ENCODE measurements at regions not wholly inside any gene's neighbourhood (a gene's known extent, or its start where the extent isn't known, plus 50 kb on each side); places are given as distances from the start of the nearest gene placed in this dataset.

DNA sequence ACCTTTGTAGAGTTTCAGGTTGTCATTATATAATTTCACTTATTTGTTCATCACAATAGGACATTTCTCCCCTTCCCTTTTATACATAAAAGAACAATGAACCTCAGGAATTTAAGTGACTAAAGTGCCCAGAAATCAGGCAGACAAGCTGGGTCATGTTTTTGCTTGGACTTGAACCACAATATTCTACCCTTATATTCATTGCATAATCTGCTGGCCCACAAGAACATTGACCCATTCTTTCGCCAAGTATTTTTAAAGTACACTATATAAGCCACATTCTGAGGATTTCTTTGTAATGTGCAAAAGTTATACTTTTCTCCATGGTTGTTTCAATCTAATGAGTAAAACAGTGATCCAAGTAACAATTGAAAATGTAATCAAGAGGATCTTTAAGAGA is 637.5 kb upstream of the SLIT2 start:
- no peaks in the 10 kb centered on the region for H3K27me3 ChIP-seq (ENCODE audit: control insufficient read depth in 2 of 2, insufficient read depth in 2 of 2, low read length in 2 of 2)
- no peak overlapping the region for H3K27ac ChIP-seq (ENCODE audit: insufficient read depth, low read depth, low read length)
- no peaks in the 10 kb centered on the region for H3K79me2 ChIP-seq (ENCODE audit: control insufficient read depth, insufficient read depth, low read length)
- no peaks in the 10 kb centered on the region for H3K9me1 ChIP-seq (replicated peaks; ENCODE audit: control insufficient read depth, extremely low read depth, insufficient read depth, low read length)
- H4K20me1 ChIP-seq (replicated peaks; ENCODE audit: control insufficient read depth, extremely low read depth, insufficient read depth, low read length): no peaks in the 10 kb centered on the region
- dilution Hi-C loops (cut with MboI; ENCODE audit: extremely low pct_ligation_motif_present, low sequenced_read_pairs): no loop called here
- no peaks in the 10 kb centered on the region for H3K9me3 ChIP-seq (replicated peaks; ENCODE audit: control insufficient read depth, insufficient read depth, low read length)
- ChIA-PET POLR2A (no interaction called here), CTCF (no interaction called here)
- H3K9ac ChIP-seq (replicated peaks; ENCODE audit: extremely low read depth, insufficient read depth, low read length): no peak overlapping the region
- no peak for TF ChIP-seq POLR2AphosphoS5 (IDR thresholded peaks at IDR 0.05; ENCODE audit: insufficient read depth, low read depth, low read length)
- no peak for TF ChIP-seq CTCF (IDR thresholded peaks at IDR 0.05; ENCODE audit: extremely low read depth in 1 of 2, insufficient read depth in 1 of 2, low read depth in 1 of 2, low read length in 2 of 2)
- no peak for TF ChIP-seq JUN (IDR thresholded peaks at IDR 0.05; ENCODE audit: borderline replicate concordance, insufficient read depth, insufficient read length, low read depth)
- TF ChIP-seq EZH2 (IDR thresholded peaks at IDR 0.05; ENCODE audit: borderline replicate concordance, low read depth, low read length, severe bottlenecking): no peak
- TF ChIP-seq, protein P1, sequence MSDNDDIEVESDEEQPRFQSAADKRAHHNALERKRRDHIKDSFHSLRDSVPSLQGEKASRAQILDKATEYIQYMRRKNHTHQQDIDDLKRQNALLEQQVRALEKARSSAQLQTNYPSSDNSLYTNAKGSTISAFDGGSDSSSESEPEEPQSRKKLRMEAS (IDR thresholded peaks at IDR 0.05; ENCODE audit: insufficient read depth, insufficient read length): no peak
- TF ChIP-seq POLR2A (IDR thresholded peaks at IDR 0.05; ENCODE audit: low read depth, low read length): no peak
- H3K4me3 ChIP-seq (replicated peaks in 1 of 3; ENCODE audit: insufficient read depth in 1 of 3, low read depth in 1 of 3, low read length in 3 of 3): no peak overlapping the region
- DNase-seq (ENCODE audit: low read depth, low spot score) (no peak), FAIRE-seq (no peak)
- intact Hi-C loops (cut with micrococcal nuclease): no loop called here
- BruUV-seq (replicated peaks): no TSS peak
- no peaks in the 10 kb centered on the region for H3K4me1 ChIP-seq (ENCODE audit: control insufficient read depth, extremely low read depth, insufficient read depth, low read length)
- H3K4me2 ChIP-seq (ENCODE audit: insufficient read depth, low read length): no peak overlapping the region
- no peak overlapping the region for H2AFZ ChIP-seq (ENCODE audit: low read depth, low read length)
- no peaks in the 10 kb centered on the region for H3K36me3 ChIP-seq (ENCODE audit: control insufficient read depth in 2 of 2, extremely low read depth in 1 of 2, insufficient read depth in 2 of 2, low read length in 2 of 2)

- Histone ChIP-seq H3K4me2 (ENCODE audit: insufficient read depth, low read length) (no peak overlapping the region), H4K20me1 (replicated peaks; ENCODE audit: control insufficient read depth, extremely low read depth, insufficient read depth, low read length) (no peaks in the 10 kb centered on the region), H3K79me2 (ENCODE audit: control insufficient read depth, insufficient read depth, low read length) (no peaks in the 10 kb centered on the region), H3K9ac (replicated peaks; ENCODE audit: extremely low read depth, insufficient read depth, low read length) (no peak overlapping the region), H2AFZ (ENCODE audit: low read depth, low read length) (no peak overlapping the region), H3K4me3 (replicated peaks in 1 of 3; ENCODE audit: insufficient read depth in 1 of 3, low read depth in 1 of 3, low read length in 3 of 3) (no peak overlapping the region), H3K4me1 (ENCODE audit: control insufficient read depth, extremely low read depth, insufficient read depth, low read length) (peaks cover 2% of the 10 kb centered on the region), H3K9me3 (replicated peaks; ENCODE audit: control insufficient read depth, insufficient read depth, low read length) (no peaks in the 10 kb centered on the region), H3K9me1 (replicated peaks; ENCODE audit: control insufficient read depth, extremely low read depth, insufficient read depth, low read length) (no peaks in the 10 kb centered on the region), H3K27me3 (ENCODE audit: control insufficient read depth in 2 of 2, insufficient read depth in 2 of 2, low read length in 2 of 2) (no peaks in the 10 kb centered on the region), H3K36me3 (ENCODE audit: control insufficient read depth in 2 of 2, extremely low read depth in 1 of 2, insufficient read depth in 2 of 2, low read length in 2 of 2) (no peaks in the 10 kb centered on the region), H3K27ac (ENCODE audit: insufficient read depth, low read depth, low read length) (no peak overlapping the region)
- ChIA-PET POLR2A (no interaction called here), CTCF (no interaction called here)
- DNase-seq (ENCODE audit: low read depth, low spot score) (no peak), FAIRE-seq (no peak)
- intact Hi-C loops (cut with micrococcal nuclease) (no loop called here), dilution Hi-C loops (cut with MboI; ENCODE audit: extremely low pct_ligation_motif_present, low sequenced_read_pairs) (no loop called here)
- BruUV-seq (replicated peaks): no TSS peak
- TF ChIP-seq MYC (IDR thresholded peaks at IDR 0.05; ENCODE audit: low read depth, low read length) (no peak), JUN (IDR thresholded peaks at IDR 0.05; ENCODE audit: borderline replicate concordance, insufficient read depth, insufficient read length, low read depth) (no peak), POLR2AphosphoS5 (IDR thresholded peaks at IDR 0.05; ENCODE audit: insufficient read depth, low read depth, low read length) (no peak), FOS (IDR thresholded peaks at IDR 0.05; ENCODE audit: borderline replicate concordance, insufficient read depth, low read length) (no peak), POLR2A (IDR thresholded peaks at IDR 0.05; ENCODE audit: low read depth, low read length) (no peak), GATA2 (IDR thresholded peaks at IDR 0.05; ENCODE audit: insufficient read depth, insufficient read length, low read depth, low read length) (no peak), CTCF (IDR thresholded peaks at IDR 0.05; ENCODE audit: extremely low read depth in 1 of 2, insufficient read depth in 1 of 2, low read depth in 1 of 2, low read length in 2 of 2) (no peak), EZH2 (IDR thresholded peaks at IDR 0.05; ENCODE audit: borderline replicate concordance, low read depth, low read length, severe bottlenecking) (no peak)
- TF ChIP-seq, protein P1 (IDR thresholded peaks at IDR 0.05; ENCODE audit: insufficient read depth, insufficient read length): no peak
Observed at GRCh38 chr4:19596342-19596741, 655.4 kb upstream of the SLIT2 start.

All from endothelial cell of umbilical vein (primary cell).